Stimulated activated CD8-positive, alpha-beta memory T cell treated with anti-CD3 and anti-CD28 coated beads, Interleukin-4, amount 100 ng/mL, for 24 hours (primary cell): ENCODE measurements at regions not wholly inside any gene's neighbourhood (a gene's known extent, or its start where the extent isn't known, plus 50 kb on each side); places are given as distances from the start of the nearest gene placed in this dataset.
"Not testable (repeated sequence)": the region's sequence is repeated elsewhere in the genome, so short reads cannot be mapped to it uniquely, and the experiment has no call there.

Experiments used
- DNase-seq: peaks from one replicate; pipeline ENCODE4 v3.0.0-alpha.2; 2020; ENCODE audit warnings: low read depth

DNA sequence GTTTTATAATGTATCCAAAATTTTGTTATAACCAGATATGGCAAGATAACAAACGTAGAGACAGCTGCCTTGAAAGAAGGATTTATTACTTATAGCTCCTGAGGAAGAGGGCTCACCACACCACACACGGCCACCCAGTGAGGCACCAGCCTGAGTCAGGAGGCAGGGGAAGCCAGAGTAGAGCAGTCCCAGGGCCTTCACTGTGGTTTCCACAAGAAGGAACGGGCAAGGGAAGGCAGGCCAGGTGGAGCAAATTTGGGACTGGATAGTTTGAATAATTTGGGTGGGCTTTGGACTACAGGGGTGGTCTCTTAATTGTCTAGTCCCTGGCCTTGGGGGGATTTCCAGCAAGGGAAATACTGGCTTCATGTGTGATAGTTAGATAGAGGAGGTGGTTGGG lies 72.5 kb downstream of the RRAGC start:
- no peak for DNase-seq

DNA sequence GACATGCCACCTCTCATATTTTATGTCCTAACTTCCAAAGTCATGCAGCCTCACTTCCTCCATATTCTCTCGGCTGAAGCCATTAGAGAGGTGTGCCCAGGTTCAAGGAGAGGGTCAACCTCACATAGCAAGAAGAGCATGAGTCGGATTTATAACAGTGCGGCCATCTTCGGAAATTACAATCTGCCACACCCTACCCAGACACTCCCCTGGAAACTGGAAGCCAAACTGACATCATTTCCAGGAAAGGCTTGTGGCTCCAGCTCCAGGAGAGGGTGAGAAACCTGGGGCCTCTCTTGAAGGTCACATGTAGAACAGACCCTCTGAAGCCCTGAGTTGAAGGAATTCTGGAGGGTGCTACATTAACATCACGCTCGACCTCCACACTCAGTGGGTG lies 73.5 kb downstream of the RRAGC start:
- no peak for DNase-seq

DNA sequence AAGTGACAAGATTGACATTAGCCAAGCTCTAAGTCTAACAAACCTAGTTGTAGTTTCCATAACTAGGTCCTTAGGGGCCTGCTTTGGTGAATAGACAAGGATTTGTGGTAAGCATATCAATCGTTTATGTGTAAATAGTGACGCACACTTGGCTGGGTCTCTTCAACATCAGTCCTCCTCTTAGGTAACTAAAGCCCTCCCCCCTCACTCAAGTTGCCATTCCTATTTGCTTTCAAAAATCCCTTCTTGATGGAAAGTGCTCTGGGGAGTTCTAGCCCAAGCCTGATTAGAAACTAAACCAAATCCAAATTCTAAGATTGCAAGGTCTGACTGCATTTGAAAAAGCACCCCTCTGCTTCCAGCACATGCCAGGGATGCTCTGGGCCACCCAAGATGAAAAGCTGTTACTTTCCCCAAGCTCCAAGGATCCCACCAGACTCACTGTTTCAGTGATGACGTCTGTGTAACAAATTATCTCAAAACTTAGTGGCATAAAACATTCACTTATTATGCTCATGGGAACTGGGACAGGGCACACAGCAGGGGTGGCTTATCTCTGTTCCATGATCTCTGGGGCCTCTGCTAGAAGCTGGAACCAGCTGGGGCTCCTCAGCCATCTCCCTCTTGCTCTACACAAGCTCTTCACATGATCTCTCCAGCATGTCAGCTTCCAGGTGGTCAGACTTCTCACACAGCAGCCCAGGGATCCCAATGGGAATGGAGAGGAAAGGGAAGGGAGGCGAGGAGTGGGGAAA lies 74.1 kb downstream of the RRAGC start:
- DNase-seq: no peak

DNA sequence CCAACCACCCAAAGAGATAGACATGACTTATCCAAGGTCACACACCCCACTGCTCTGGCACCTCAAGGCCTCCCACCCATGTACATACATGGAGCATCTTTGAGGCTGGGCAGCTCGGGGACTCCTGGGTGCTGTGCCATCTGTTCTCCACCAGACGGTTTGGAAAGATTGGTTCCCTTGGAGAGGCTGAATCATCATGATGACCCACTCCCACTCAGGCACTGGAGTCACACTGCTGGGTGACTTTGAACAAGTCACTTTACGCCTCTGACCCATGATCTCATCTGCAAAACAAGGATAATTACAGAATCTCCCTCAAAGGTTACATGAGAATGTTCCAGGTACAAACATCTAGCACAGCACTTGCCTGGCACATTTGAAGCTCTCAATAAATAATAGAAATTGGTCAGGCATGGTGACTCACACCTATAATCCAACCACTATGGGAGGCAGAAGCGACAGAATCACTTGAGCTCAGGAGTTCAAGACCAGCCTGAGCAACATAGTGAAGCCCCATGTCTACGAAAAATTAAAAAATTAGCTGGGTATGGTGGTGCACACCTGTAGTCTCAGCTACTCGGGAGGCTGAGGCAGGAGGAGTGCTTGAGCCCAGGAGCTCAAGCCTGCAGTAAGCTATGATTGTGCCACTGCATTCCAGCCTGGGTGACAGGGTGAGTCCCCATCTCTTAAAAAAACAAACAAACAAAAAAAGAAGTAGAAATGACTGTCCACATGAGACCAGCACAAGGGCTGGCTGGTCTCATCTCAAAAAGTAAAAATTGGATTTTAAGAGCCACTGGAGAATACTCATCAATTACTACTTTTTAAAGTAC lies 74.9 kb downstream of the RRAGC start:
- no peak for DNase-seq

DNA sequence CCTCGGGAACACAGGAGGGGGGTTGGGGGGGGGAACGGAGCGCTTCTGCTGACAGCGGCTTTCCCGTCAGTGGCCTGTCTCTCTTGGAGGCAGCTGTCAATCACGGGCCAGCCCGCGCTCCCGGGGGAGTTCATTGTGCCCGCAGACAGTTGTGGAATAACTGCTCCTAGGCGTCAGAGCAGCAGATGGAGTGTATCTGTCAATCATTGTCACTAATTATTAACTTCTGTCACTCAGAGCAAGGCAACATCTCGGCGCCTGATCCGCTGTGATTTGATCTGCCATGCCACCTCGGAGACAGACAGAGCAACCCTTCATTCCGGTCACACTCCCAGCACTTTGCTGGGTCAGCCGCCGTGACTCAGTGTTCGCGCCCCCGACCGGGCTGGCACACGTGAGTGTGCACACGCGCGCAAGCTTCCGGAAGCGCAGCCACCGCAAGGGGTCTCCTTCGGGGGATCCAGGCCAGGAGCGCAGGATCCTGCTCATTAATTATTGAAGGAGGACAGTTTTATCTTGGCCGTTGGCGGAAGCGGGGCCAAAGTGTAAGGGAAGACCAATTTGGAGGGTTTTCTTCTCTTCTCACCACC lies 75.8 kb downstream of the RRAGC start:
- no peak for DNase-seq

DNA sequence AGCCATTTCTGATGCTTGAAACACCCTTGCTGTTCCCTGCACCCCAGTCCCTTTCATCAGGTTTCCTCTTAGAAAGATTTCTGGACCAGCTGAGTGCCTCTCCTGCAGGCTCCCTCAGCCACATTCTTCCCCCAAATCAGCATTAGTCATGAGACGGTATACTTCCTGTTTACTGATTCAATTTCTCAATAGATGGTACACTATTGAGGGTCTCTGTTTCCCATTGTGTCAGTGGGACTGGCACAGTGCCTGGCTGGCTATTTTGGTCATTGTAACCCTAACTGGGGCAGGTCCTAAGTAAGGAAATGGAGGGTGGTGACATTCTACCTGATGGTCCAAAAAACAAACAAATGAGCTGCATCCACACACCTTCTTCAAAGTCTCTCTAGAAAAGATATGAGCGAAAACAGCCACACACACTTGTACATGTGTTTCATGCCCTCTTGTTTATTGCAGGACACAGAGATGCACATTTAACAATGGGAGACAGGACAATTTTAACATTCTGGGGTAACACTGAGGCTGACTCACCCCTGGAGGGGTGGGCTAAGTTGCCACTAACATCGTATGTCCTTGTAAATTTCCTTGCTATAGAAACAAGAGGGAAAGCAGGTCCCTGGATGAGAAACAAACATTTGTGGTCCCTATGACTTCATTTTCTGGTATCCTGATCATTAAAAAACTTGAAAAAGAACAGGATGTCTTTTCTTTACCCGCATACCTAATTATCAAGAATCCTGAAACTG lies 77.5 kb downstream of the RRAGC start:
- DNase-seq: no peak

DNA sequence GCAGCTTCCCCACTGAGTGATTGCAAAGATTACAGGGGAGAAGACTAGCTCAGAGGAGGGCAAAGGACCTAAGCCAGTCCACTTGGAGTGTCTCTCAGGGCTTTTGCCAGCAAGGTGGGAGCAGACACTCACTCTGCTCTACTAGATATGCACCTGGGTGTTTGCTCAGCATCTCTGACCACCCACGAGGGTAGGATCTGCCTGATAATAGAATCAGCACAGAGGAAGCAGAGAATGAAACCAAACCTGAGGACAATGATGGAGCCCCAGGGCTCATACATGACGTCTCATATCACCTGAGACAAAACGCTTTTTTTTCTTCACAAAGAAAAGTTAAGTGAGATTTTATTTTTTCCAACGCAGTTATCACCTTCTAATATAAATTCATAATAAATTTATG lies 79.4 kb downstream of the RRAGC start:
- no peak for DNase-seq

DNA sequence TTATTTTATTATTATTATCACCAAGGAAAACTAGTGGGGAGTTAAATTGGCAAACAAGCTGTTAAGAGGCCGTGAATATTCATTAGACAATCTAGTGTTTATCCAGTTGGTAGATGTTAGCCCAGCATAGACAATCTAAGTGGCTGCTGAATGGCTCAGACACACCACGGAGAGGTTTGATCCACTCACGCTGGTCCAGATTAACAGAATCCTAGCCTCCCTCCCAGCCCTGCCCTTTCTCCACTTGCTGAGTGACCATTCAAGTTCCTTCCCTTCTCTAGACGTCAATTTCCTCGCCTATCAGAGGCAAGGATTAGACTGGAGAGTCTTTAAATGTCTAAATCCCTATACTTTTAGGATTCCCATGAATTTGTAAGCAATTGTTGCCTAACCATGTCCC lies 80.1 kb downstream of the RRAGC start:
- no peak for DNase-seq

DNA sequence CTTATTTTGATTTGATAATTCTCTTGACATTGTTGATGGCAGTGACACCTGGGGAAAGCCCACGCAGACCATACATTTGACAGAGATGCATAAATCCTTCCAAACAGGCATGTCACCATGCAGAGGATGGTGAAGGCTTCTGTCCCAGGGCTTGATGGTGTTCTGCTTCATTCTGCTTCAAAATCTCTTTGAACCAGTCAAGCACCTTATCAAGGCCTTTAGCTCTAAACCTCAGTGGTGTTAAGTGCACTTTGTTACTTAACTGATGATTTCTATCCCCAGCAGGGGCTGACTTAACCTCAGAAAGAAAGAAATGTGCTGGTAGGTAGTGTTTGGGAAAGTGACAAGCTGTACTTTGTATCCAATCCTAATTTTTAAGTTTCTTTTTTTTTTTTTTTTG lies 81.1 kb downstream of the RRAGC start:
- no peak for DNase-seq

DNA sequence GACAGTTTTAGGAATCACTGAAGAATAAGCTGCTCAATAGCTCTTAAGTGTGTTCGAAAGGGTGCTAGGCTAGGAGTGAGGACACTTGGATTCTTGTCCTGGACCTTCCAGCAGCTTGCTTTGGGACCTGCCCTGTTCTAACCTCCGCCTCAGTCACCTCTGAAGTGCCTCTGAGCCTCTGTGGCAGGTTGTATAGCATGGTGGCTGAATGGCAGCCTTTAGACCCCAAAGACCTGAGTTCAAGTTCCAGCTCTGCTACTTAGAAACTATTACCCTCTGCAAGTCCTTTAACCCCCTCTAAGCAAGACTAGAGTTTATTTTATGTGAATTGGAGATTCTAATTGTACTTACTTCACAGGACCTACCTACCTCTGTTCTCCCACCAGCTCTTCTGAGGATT lies 81.5 kb downstream of the RRAGC start:
- no peak for DNase-seq

DNA sequence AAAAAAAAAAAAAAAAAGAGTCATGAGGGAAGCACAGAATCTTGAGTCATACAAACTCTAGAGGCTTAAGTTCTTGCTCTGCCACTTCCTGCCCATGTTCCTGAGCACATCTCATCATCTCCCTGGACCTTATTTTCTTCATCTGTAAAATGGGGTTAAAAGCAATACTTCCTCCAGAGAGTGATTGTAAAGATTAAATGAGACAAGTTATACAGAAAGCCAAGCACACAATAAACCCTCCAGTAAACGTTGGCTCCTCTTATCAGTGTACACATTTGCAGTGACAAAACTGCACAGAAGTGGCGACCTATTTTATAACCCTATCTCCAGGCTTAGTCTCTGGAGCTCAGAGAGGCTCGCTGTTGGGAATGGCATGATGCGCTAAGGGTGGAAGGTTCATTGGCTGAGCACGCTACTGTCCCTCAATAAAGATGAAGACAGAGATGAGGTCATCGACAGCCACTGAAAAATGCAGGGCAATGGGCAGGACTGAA lies 82.1 kb downstream of the RRAGC start:
- DNase-seq: no peak

DNA sequence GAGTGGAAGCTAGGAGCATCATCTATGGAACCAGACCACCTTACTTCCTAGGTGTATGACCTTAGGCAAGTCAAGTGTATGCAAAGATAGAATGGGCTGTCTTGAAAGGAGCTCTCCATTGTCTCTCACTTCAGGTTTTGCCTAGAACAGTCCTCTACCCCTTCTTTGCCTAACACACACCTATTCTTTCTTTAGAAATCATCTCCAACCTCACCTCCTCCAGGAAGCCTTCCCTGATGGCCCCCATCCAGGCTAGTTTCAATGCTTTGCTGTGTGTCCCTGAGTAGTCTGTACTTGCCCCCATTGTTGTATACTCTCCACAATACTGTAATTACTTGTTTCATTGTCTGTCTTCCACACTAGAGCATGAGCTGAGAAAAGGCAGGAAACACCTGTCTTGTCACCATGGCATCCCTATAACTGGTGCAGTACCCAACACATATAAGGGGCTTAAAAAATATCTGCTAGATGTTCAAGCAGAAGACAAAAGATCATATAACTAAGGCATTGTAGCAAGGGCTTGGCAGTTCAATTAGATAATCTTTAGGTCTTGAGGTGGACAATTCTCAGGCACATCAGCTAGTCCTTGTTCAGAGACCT lies 83.0 kb downstream of the RRAGC start:
- no peak for DNase-seq

DNA sequence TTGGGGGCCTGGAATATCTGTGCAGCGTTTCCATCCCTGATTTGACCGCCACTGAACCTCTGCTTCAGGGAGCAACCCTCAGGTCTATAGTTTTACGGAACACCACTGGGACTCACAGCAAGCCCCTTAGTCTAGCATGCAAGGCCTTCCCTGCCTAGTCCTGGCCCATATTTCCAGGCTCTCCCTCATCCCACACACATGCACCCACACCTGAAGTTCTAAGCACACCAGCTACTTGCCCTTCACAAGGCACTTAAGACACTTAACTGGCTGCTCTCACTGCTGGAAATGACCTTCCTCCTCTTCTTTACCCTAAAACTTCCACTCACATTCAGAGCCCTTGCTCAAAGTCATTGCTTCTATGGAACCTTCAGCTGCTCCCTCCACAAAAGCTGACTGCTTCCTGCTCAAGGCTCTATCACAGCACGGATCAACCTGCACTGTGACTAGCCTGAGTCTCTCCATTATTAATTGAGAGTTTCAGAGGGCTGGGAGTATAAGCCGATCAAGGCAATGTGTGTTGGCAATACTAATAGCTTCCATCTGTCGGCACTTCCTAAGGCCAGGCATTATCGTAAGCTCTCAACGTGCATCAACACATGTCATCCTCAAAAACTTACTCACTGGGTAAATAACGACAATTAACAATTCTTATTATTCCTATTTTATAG lies 84.3 kb downstream of the RRAGC start:
- no peak for DNase-seq

DNA sequence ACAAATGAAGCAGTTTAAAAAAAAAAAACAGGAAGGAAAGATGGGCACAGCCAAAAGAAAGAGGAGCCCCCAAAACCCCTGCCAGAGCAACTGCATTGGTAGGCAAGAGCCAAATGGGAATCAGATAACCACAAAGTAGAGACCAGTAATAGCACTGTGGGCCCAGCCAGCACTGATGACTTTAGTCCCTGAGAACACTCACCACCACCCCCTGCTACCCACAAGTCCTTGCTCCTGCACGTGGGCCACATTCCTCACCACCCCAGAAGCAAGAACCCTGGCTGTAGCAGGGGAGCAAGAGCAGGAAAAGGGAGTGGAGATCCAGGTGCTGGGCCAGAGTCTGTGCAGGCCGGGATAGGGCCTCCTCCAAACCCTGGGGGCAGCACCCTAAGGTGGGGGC lies 86.1 kb downstream of the RRAGC start:
- DNase-seq: no peak

DNA sequence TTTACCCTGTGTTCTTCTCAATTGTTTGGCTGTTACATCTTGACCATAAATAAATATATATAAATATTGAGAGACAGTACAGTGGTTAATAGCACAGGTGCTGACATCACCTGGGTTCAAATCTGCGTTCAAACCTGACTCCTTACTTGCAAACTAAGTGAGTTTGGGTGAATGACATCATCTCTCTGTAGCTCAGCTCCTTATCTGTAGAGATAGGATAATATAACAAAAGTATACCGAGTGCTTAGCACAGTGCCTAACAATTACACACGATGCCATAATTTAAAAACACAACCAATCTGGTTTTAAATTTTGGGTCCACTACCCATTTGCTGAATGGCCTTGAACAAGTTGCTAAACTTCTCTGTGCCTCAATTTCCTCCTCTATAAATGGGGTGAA lies 86.6 kb downstream of the RRAGC start:
- no peak for DNase-seq

DNA sequence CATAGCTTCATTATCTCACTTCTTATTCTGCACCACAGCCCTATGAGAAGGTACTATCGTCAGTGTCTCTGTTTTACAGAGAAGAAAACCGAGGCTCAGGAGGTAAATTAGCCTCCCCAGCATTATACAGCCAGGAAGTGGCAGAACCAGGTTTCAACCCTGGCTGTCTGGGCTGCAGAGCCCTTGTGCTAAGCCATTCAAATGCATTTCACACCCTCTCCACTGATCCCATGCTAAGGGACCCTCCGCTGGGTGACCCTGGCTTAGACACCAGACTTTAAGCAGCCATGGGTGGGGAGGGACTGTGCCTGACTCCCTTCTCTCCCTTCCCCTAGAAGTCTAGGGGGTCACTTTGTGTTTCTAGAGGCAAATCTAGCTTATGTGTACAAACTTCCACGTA lies 87.5 kb downstream of the RRAGC start:
- no peak for DNase-seq

DNA sequence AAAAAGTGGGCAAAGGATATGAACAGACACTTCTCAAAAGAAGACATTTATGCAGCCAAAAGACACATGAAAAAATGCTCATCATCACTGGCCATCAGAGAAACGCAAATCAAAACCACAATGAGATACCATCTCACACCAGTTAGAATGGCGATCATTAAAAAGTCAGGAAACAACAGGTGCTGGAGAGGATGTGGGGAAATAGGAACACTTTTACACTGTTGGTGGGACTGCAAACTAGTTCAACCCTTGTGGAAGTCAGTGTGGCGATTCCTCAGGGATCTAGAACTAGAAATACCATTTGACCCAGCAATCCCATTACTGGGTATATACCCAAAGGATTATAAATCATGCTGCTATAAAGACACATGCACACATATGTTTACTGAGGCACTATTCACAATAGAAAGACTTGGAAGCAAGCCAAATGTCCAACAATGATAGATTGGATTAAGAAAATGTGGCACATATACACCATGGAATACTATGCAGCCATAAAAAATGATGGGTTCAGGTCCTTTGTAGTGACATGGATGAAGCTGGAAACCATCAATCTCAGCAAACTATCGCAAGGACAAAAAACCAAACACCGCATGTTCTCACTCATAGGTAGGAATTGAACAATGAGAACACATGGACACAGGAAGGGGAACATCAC lies 88.9 kb downstream of the RRAGC start:
- not testable (repeated sequence) for DNase-seq

DNA sequence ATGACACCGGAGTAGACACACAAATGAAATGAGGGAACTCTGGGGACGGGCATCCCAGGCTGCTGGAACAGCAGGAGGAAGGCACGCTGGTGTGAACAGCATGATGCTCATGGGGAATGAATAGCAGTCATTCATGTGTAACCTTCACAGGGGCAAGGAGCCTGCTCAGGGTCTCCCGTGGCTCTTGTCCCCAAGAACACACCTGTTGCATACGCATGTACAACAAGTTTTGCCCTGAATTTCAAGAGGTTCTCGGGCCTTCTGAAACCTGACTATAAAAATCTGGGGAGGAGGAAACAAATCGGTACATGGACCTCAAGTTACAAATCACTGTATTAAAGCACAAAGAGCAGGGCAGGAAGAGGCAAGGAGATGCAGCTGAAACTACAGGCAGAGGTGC lies 93.4 kb downstream of the RRAGC start:
- DNase-seq: no peak

DNA sequence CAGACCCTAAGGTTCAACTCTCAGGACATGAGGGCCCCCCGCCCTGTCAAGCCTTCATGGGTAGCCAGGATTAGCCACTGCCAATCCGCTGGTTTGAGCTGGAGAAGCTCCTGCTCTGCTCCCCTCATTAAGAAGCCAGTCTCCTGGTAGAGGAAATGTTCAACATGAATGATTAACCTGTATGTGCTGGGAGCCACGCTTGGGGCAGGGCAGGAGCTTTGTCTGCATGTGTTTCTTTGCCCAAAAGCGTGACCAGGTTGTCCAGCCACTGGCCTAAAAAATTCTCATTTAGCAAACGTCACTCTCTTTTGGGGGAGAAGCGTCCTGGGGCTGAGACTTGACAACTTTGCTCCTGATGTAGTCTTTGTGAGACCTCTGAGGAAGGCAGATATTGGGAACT lies 96.5 kb downstream of the RRAGC start:
- DNase-seq: no peak

DNA sequence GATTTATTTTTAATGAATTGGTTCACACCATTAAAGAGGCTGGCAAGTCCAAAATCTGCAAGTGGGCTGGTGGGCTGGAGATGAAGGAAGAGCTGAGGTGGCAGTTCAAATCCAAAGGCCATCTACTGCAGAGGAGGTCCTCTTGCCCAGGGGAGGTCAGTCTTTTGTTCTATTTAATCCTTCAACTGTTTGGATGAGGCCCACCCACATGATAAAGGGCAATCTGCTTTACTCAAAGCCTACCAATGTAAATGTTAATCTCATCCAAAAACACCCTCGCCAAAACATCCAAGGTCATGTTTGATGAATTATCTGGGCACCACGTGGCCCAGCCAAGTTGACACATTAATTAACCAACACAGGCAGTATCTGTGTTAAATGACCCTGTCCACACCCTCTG lies 99.0 kb downstream of the RRAGC start:
- DNase-seq: no peak

DNA sequence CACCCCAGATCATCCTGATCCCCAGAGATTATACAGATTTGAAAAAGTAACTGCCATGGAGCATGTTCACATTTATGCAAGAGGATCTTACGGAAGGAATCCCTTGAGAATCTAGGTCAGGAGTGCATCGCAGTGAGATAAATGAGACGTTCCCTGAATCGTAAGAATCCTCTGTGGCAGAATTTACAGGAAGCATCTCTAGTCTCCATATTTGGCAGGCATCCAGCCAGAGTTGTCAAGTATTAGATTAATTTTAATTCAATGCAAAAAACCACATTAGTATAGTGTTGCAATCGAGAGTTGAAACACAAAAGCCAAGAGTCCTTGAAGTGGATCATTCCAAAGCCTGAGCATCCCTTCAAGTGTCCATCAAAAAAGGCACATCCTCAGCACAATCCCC lies 100.8 kb downstream of the RRAGC start:
- no peak for DNase-seq
